Gastrocnemius medialis (tissue), 4 donors: ENCODE measurements at regions not wholly inside any gene's neighbourhood (a gene's known extent, or its start where the extent isn't known, plus 50 kb on each side); places are given as distances from the start of the nearest gene placed in this dataset.

Source experiments
- ATAC-seq, 2 donors: fragments of 150-250 bp; one replicate each; pipeline ENCODE4 v1.9.1; 2016
- DNase-seq, 2 donors: peaks; one replicate each; pipeline ENCODE4 v3.0.0-alpha.2; 2019
- H3K27ac ChIP-seq, 4 donors: fragments of 200-600 bp; sonication (generic); 1 replicate in 1 of 4; 2 replicates in 3 of 4; pipeline ENCODE4 v1.5.1; 2016 to 2018; ENCODE audit warnings: mild to moderate bottlenecking in 2 of 4, moderate library complexity in 1 of 4
- H3K27me3 ChIP-seq, 3 donors: fragments of 200-600 bp; sonication (generic) in 2 of 3; 1 replicate in 1 of 3; 2 replicates in 2 of 3; pipeline versions ENCODE4 v1.5.1 to v1.6.0; 2016 to 2019; ENCODE audit warnings: mild to moderate bottlenecking in 1 of 3, moderate library complexity in 1 of 3
- H3K36me3 ChIP-seq, 2 donors: fragments of 200-600 bp; sonication (generic) in 1 of 2; one replicate each; pipeline ENCODE4 v1.5.1; 2017 to 2018
- H3K4me1 ChIP-seq, 2 donors: fragments of 200-600 bp; sonication (generic) in 1 of 2; one replicate each; pipeline ENCODE4 v1.5.1; 2016 to 2017; ENCODE audit warnings: mild to moderate bottlenecking in 2 of 2
- H3K4me3 ChIP-seq, 4 donors: fragments of 200-600 bp; sonication (generic) in 3 of 4; 1 replicate in 1 of 4; 2 replicates in 3 of 4; pipeline ENCODE4 v1.5.1; 2016 to 2019; ENCODE audit warnings: mild to moderate bottlenecking in 2 of 4
- H3K9me3 ChIP-seq, 3 donors: fragments of 200-600 bp; sonication (generic) in 2 of 3; 1 replicate in 1 of 3; 2 replicates in 2 of 3; pipeline ENCODE4 v1.5.1; 2016 to 2019
- CTCF ChIP-seq, 5 experiments: fragments of 450-650 bp in 3 of 5; fragments of 200-600 bp in 2 of 5; sonication (generic) in 2 of 5; IDR thresholded peaks in 4 of 5; conservative IDR thresholded peaks in 1 of 5; 1 replicate in 4 of 5; 2 replicates in 1 of 5; pipeline ENCODE4 v1.5.1; 2016 to 2019; ENCODE audit warnings: antibody characterized with exemption in 5 of 5, mild to moderate bottlenecking in 3 of 5, moderate library complexity in 3 of 5
- POLR2A ChIP-seq, 2 donors: fragments of 450-650 bp; IDR thresholded peaks; one replicate each; pipeline ENCODE4 v1.6.1; 2017; ENCODE audit warnings: antibody characterized with exemption in 2 of 2, mild to moderate bottlenecking in 2 of 2, moderate library complexity in 2 of 2
- in situ Hi-C, 4 donors: fragments of 200-750 bp; cut with MboI; loops; one replicate each; pipeline versions ENCODE4 v1.15.0 to v1.8.0; 2017; ENCODE audit warnings: low sequenced_read_pairs in 4 of 4
- intact Hi-C: fragments of 100-400 bp; cut with DNase I; formaldehyde crosslinking; loops from one replicate; pipeline ENCODE4 v1.15.1; 2023; ENCODE audit warnings: low total_unique reads

GRCh38 chr5:67310169-67310568, 113.6 kb upstream of the CD180 start:
- TF ChIP-seq POLR2A (IDR thresholded peaks at IDR 0.05), result no peak
- no peak for TF ChIP-seq CTCF (IDR thresholded peaks at IDR 0.05 in 4 of 5, conservative IDR thresholded peaks at IDR 0.05 in 1 of 5)
- no peaks in the 10 kb centered on the region for H3K4me1 ChIP-seq
- intact Hi-C loops, result no loop called here

GRCh38 chr5:67308988-67309688, 112.5 kb upstream of the CD180 start:
- H3K27me3 ChIP-seq, result no peaks in the 10 kb centered on the region
- no peaks in the 10 kb centered on the region for H3K36me3 ChIP-seq
- H3K27ac ChIP-seq, result no peak overlapping the region
- no peak for DNase-seq
- no peak overlapping the region for H3K4me3 ChIP-seq
- H3K4me1 ChIP-seq, result no peaks in the 10 kb centered on the region
- TF ChIP-seq POLR2A (IDR thresholded peaks at IDR 0.05) (no peak), CTCF (IDR thresholded peaks at IDR 0.05 in 4 of 5, conservative IDR thresholded peaks at IDR 0.05 in 1 of 5) (no peak)
- ATAC-seq, result no peak
- H3K9me3 ChIP-seq, result no peaks in the 10 kb centered on the region
- intact Hi-C loops (no loop called here), in situ Hi-C loops (no loop called here)

More at GRCh38 chr5:67310169-67310568, 113.6 kb upstream of the CD180 start:
- H3K27me3 ChIP-seq, result no peaks in the 10 kb centered on the region
- ATAC-seq (no peak), DNase-seq (no peak)
- in situ Hi-C loops, result no loop called here
- H3K27ac ChIP-seq, result no peak overlapping the region
- no peak overlapping the region for H3K4me3 ChIP-seq
- H3K9me3 ChIP-seq, result no peaks in the 10 kb centered on the region
- H3K36me3 ChIP-seq, result no peaks in the 10 kb centered on the region

- Histone ChIP-seq H3K36me3 (no peaks in the 10 kb centered on the region), H3K27ac (no peak overlapping the region), H3K9me3 (no peaks in the 10 kb centered on the region), H3K4me3 (no peak overlapping the region), H3K27me3 (no peaks in the 10 kb centered on the region), H3K4me1 (peaks cover 0 to under 1% of the 10 kb centered on the region in 2 donors)
- in situ Hi-C loops (no loop called here), intact Hi-C loops (no loop called here)
- ATAC-seq (no peak), DNase-seq (no peak)
- TF ChIP-seq POLR2A (IDR thresholded peaks at IDR 0.05), result no peak
Observed at GRCh38 chr5:67306965-67307607, 110.5 kb upstream of the CD180 start.

GRCh38 chr5:67305913-67306710, 109.5 kb upstream of the CD180 start:
- intact Hi-C loops, result no loop called here
- H3K4me1 ChIP-seq, result peaks cover 6 to 10% of the 10 kb centered on the region in 2 donors
- DNase-seq (no peak), ATAC-seq (no peak)
- no peaks in the 10 kb centered on the region for H3K36me3 ChIP-seq
- TF ChIP-seq POLR2A (IDR thresholded peaks at IDR 0.05) (no peak), CTCF (IDR thresholded peaks at IDR 0.05 in 4 of 5, conservative IDR thresholded peaks at IDR 0.05 in 1 of 5) (no peak)
- peak overlapping the region; percentile 57 to 68 (median 65) for H3K27ac ChIP-seq
- no peak overlapping the region for H3K4me3 ChIP-seq
- no peaks in the 10 kb centered on the region for H3K27me3 ChIP-seq
- in situ Hi-C loops, result no loop called here
- H3K9me3 ChIP-seq, result no peaks in the 10 kb centered on the region

DNA sequence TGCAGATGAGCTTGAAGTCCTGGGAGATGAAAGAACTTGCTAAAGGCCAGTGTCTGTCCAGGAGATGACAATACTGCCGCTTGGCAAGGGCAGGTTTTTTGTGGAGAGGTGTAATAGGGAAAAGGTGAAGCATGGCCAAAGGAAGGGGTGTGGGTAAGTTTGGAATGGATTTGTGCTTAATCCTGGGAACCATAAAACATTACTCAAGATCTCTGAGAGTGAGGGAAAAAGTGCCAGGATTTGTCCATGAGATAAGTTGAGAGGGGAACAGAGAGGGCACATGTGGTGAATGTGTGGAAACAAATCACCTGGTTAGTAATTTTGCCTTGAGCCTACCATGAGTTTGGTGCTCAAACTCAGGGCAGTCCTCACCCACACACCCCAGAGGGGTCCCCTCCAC, 108.8 kb upstream of the CD180 start:
- Histone ChIP-seq H3K4me3 (no peak overlapping the region), H3K27me3 (no peaks in the 10 kb centered on the region), H3K27ac (peak overlapping the region; percentile 57 to 68 (median 65)), H3K36me3 (no peaks in the 10 kb centered on the region), H3K9me3 (no peaks in the 10 kb centered on the region), H3K4me1 (peaks cover 11 to 13% of the 10 kb centered on the region in 2 donors)
- intact Hi-C loops (no loop called here), in situ Hi-C loops (no loop called here)
- TF ChIP-seq POLR2A (IDR thresholded peaks at IDR 0.05) (no peak), CTCF (IDR thresholded peaks at IDR 0.05 in 4 of 5, conservative IDR thresholded peaks at IDR 0.05 in 1 of 5) (no peak)
- ATAC-seq, result peak in 1 of 2 donors; percentile 49
- no peak for DNase-seq
